WTC11 (cell line): ENCODE measurements at regions not wholly inside any gene's neighbourhood (a gene's known extent, or its start where the extent isn't known, plus 50 kb on each side); places are given as distances from the start of the nearest gene placed in this dataset.

Experiments used
- ATAC-seq: fragments of 200-7000 bp; cut with Tn5 transposase; 2 replicates; pipeline ENCODE4 v1.10.0; 2021; ENCODE audit warnings: mild to moderate bottlenecking, moderate library complexity
- CTCF ChIA-PET: fragments of 300-600 bp; sonication (Branson Sonifier 250); formaldehyde crosslinking; loops from one replicate; lab custom pipeline; 2021; ENCODE audit warnings: antibody characterized with exemption; lab: Charles Lee
- POLR2A ChIA-PET: fragments of 350-600 bp; sonication (Branson Sonifier 250); formaldehyde crosslinking; loops from one replicate; lab custom pipeline; 2021; ENCODE audit warnings: antibody characterized with exemption; lab: Charles Lee
- DNase-seq: peaks from one replicate; pipeline ENCODE4 v3.0.0; 2021; ENCODE audit warnings: low spot score
- H3K27ac Mint-ChIP-seq: 2 replicates; pipeline ENCODE4 v1.8.0; 2021; ENCODE audit warnings: mixed read lengths
- H3K27me3 Mint-ChIP-seq: 2 replicates; pipeline ENCODE4 v1.8.0; 2021; ENCODE audit warnings: low read depth, mild to moderate bottlenecking, moderate library complexity, mixed read lengths
- H3K36me3 Mint-ChIP-seq: 2 replicates; pipeline ENCODE4 v1.8.0; 2021; ENCODE audit warnings: mixed read lengths
- H3K4me1 Mint-ChIP-seq: 2 replicates; pipeline ENCODE4 v1.8.0; 2022; ENCODE audit warnings: mixed read lengths
- H3K4me3 Mint-ChIP-seq: 2 replicates; pipeline ENCODE4 v1.8.0; 2021; ENCODE audit warnings: mild to moderate bottlenecking, moderate library complexity, mixed read lengths
- H3K9me3 Mint-ChIP-seq: 2 replicates; pipeline ENCODE4 v1.8.0; 2021; ENCODE audit warnings: mixed read lengths
- ATF3 ChIP-seq: sonication (generic); formaldehyde crosslinking; conservative IDR thresholded peaks from 2 replicates; pipeline ENCODE4 v1.8.1; 2022; ENCODE audit warnings: mild to moderate bottlenecking, missing genetic modification reagents
- GRHL2 ChIP-seq: fragments of 250-450 bp; sonication (Bioruptor Pico); IDR thresholded peaks from 2 replicates; pipeline ENCODE4 v1.8.0; 2022; ENCODE audit warnings: mild to moderate bottlenecking, moderate library complexity; ENCODE audit not compliant: insufficient replicate concordance, severe bottlenecking
- KAT7 ChIP-seq: sonication (generic); formaldehyde crosslinking; IDR thresholded peaks from 2 replicates; pipeline ENCODE4 v1.8.1; 2023; ENCODE audit warnings: missing genetic modification reagents, mild to moderate bottlenecking, borderline replicate concordance
- MLX ChIP-seq: sonication (generic); formaldehyde crosslinking; IDR thresholded peaks from 2 replicates; pipeline ENCODE4 v1.8.1; 2023; ENCODE audit warnings: mild to moderate bottlenecking, missing genetic modification reagents, moderate library complexity
- MYBL2 ChIP-seq: sonication (generic); formaldehyde crosslinking; IDR thresholded peaks from 2 replicates; pipeline ENCODE4 v1.8.1; 2023; ENCODE audit warnings: mild to moderate bottlenecking, moderate library complexity, missing genetic modification reagents
- NR1H2 ChIP-seq: sonication (generic); formaldehyde crosslinking; IDR thresholded peaks from 2 replicates; pipeline ENCODE4 v1.9.0; 2021; ENCODE audit warnings: mild to moderate bottlenecking, moderate library complexity, missing genetic modification reagents
- PREB ChIP-seq: sonication (generic); formaldehyde crosslinking; IDR thresholded peaks from 2 replicates; pipeline ENCODE4 v1.8.1; 2022; ENCODE audit warnings: mild to moderate bottlenecking, missing genetic modification reagents, moderate library complexity, borderline replicate concordance
- PRRX2 ChIP-seq: fragments of 250-450 bp; sonication (Bioruptor Pico); IDR thresholded peaks from 2 replicates; pipeline ENCODE4 v1.8.0; 2021; ENCODE audit warnings: mild to moderate bottlenecking
- RELA ChIP-seq: sonication (generic); formaldehyde crosslinking; IDR thresholded peaks from 2 replicates; pipeline ENCODE4 v1.8.1; 2022; ENCODE audit warnings: missing genetic modification reagents, mild to moderate bottlenecking, borderline replicate concordance
- SMAD3 ChIP-seq: sonication (generic); formaldehyde crosslinking; IDR thresholded peaks from 2 replicates; pipeline ENCODE4 v1.8.0; 2022; ENCODE audit warnings: missing genetic modification reagents, mild to moderate bottlenecking, borderline replicate concordance
- SMAD4 ChIP-seq: sonication (generic); formaldehyde crosslinking; IDR thresholded peaks from 2 replicates; pipeline ENCODE4 v1.8.0; 2022; ENCODE audit warnings: mild to moderate bottlenecking, missing genetic modification reagents
- SOX15 ChIP-seq: fragments of 250-450 bp; sonication (Bioruptor Pico); IDR thresholded peaks from 2 replicates; pipeline ENCODE4 v1.9.0; 2021; ENCODE audit warnings: mild to moderate bottlenecking
- TEAD4 ChIP-seq: sonication (generic); formaldehyde crosslinking; IDR thresholded peaks from 2 replicates; pipeline ENCODE4 v1.8.0; 2022; ENCODE audit warnings: mild to moderate bottlenecking, missing genetic modification reagents
- ZMAT4 ChIP-seq: fragments of 250-450 bp; sonication (Bioruptor Pico); IDR thresholded peaks from 2 replicates; pipeline ENCODE4 v1.9.0; 2021; ENCODE audit warnings: mild to moderate bottlenecking
- ZNF396 ChIP-seq: fragments of 250-450 bp; sonication (Bioruptor Pico); IDR thresholded peaks from 2 replicates; pipeline ENCODE4 v1.8.0; 2021; ENCODE audit warnings: mild to moderate bottlenecking, moderate library complexity, borderline replicate concordance
- ZNF512 ChIP-seq: sonication (generic); formaldehyde crosslinking; IDR thresholded peaks from 2 replicates; pipeline ENCODE4 v1.8.1; 2022; ENCODE audit warnings: missing genetic modification reagents, borderline replicate concordance
- ZNF532 ChIP-seq: fragments of 250-450 bp; sonication (Bioruptor Pico); IDR thresholded peaks from 2 replicates; pipeline ENCODE4 v1.9.0; 2021; ENCODE audit warnings: mild to moderate bottlenecking, borderline replicate concordance

- TF ChIP-seq NR1H2 (CRISPR knock-in tag) (no peak), SMAD4 (CRISPR knock-in tag) (no peak), SMAD3 (CRISPR knock-in tag) (no peak), SOX15 (CRISPR knock-in tag) (no peak), TEAD4 (CRISPR knock-in tag) (no peak), ZMAT4 (no peak), ZNF512 (CRISPR knock-in tag) (no peak), RELA (CRISPR knock-in tag) (no peak)
- TF ChIP-seq, all 79 proteins: peak for 0
Measured at GRCh38 chr4:30882995-30883675, 163.0 kb downstream of the PCDH7 start (continued).

GRCh38 chr4:30901461-30902451, 181.6 kb downstream of the PCDH7 start:
- ATAC-seq: no peak
- ChIA-PET POLR2A (no interaction called here), CTCF (no interaction called here)
- no peak for DNase-seq
- H3K27me3 Mint-ChIP-seq: no peaks in the 10 kb centered on the region
- TF ChIP-seq ZNF512 (CRISPR knock-in tag): no peak
- TF ChIP-seq MYBL2: no peak
- TF ChIP-seq KAT7 (CRISPR knock-in tag): no peak
- TF ChIP-seq MLX (CRISPR knock-in tag): no peak
- no peak for TF ChIP-seq GRHL2 (CRISPR knock-in tag)
- no peak for TF ChIP-seq SMAD4 (CRISPR knock-in tag)
- no peak for TF ChIP-seq PREB (CRISPR knock-in tag)
- no peak for TF ChIP-seq ZNF396
- TF ChIP-seq PRRX2 (CRISPR knock-in tag): no peak
- TF ChIP-seq ZNF532 (CRISPR knock-in tag): no peak
- TF ChIP-seq ATF3 (CRISPR knock-in tag): no peak
- H3K4me1 Mint-ChIP-seq: peaks cover 29% of the 10 kb centered on the region
- H3K9me3 Mint-ChIP-seq: peaks cover 9% of the 10 kb centered on the region
- no peak overlapping the region for H3K4me3 Mint-ChIP-seq
- H3K36me3 Mint-ChIP-seq: peaks cover 8% of the 10 kb centered on the region
- no peak overlapping the region for H3K27ac Mint-ChIP-seq
